A673 (cell line): ENCODE measurements at regions not wholly inside any gene's neighbourhood (a gene's known extent, or its start where the extent isn't known, plus 50 kb on each side); places are given as distances from the start of the nearest gene placed in this dataset.

Source experiments
- BruUV-seq: library from RNA; stranded (reverse); fragments of 400-500 nt; replicated peaks from 2 replicates; lab custom pipeline; 2021; lab: Mats Ljungman, UMichigan
- CTCF ChIA-PET: fragments of 300-600 bp; sonication (Branson Sonifier 250); formaldehyde crosslinking; loops from one replicate; lab custom pipeline; 2022; ENCODE audit warnings: antibody characterized with exemption; lab: Charles Lee
- POLR2A ChIA-PET: fragments of 300-600 bp; sonication (Branson Sonifier 250); formaldehyde crosslinking; loops from one replicate; lab custom pipeline; 2022; ENCODE audit warnings: antibody characterized with exemption; ENCODE audit not compliant: low non-redundant PET; lab: Charles Lee
- DNase-seq: peaks from one replicate; pipeline ENCODE4 v3.0.0-alpha.2; 2015; ENCODE audit warnings: low spot score
- H3K27ac ChIP-seq: fragments of 200-600 bp; sonication (generic); 2 replicates; pipeline ENCODE4 v1.5.1; 2016; ENCODE audit warnings: mixed run types, low read depth, mild to moderate bottlenecking, mixed read lengths, antibody characterized with exemption, low read length; ENCODE audit not compliant: poor library complexity, severe bottlenecking
- H3K27me3 ChIP-seq: fragments of 200-600 bp; sonication (generic); replicated peaks from 2 replicates; pipeline ENCODE4 v1.6.1; 2017; ENCODE audit warnings: mixed run types, low read depth, mild to moderate bottlenecking, mixed read lengths, antibody characterized with exemption, low read length; ENCODE audit not compliant: insufficient read depth, poor library complexity
- H3K36me3 ChIP-seq: fragments of 200-600 bp; sonication (generic); 2 replicates; pipeline ENCODE4 v1.6.1; 2016; ENCODE audit warnings: mixed run types, mild to moderate bottlenecking, mixed read lengths, antibody characterized with exemption, low read length; ENCODE audit not compliant: insufficient read depth, poor library complexity, severe bottlenecking
- H3K4me1 ChIP-seq: fragments of 200-600 bp; sonication (generic); 2 replicates; pipeline ENCODE4 v1.6.1; 2017; ENCODE audit warnings: mixed run types, mild to moderate bottlenecking, mixed read lengths, antibody characterized with exemption, low read length; ENCODE audit not compliant: insufficient read depth, poor library complexity, severe bottlenecking
- H3K4me3 ChIP-seq: fragments of 200-600 bp; sonication (generic); 2 replicates; pipeline ENCODE4 v1.5.1; 2016; ENCODE audit warnings: low read depth, mixed run types, mild to moderate bottlenecking, mixed read lengths, low read length; ENCODE audit not compliant: poor library complexity, severe bottlenecking
- H3K9me3 ChIP-seq: fragments of 200-600 bp; sonication (generic); 2 replicates; pipeline ENCODE4 v1.6.1; 2016; ENCODE audit warnings: mixed run types, low read depth, mild to moderate bottlenecking, mixed read lengths, antibody characterized with exemption, low read length; ENCODE audit not compliant: poor library complexity, severe bottlenecking
- CTCF ChIP-seq: fragments of 300-800, 200-600 bp; sonication (generic); conservative IDR thresholded peaks from 2 replicates; pipeline ENCODE4 v1.5.1; 2017; ENCODE audit warnings: low read depth, mild to moderate bottlenecking, antibody characterized with exemption, low read length, moderate library complexity, mixed read lengths
- EZH2 ChIP-seq: fragments of 200-600 bp; sonication (generic); IDR thresholded peaks from 2 replicates; pipeline ENCODE4 v1.6.1; 2017; ENCODE audit warnings: borderline replicate concordance, low read depth, mild to moderate bottlenecking, mixed read lengths, antibody characterized with exemption, low read length; ENCODE audit not compliant: poor library complexity, severe bottlenecking
- intact Hi-C: fragments of 100-400 bp; cut with micrococcal nuclease; formaldehyde crosslinking; loops from one replicate; pipeline ENCODE4 v1.10.0; 2022; ENCODE audit not compliant: unreplicated experiment

GRCh38 chr3:13966302-13966701 lies 86.4 kb upstream of the WNT7A start:
- CTCF ChIA-PET = no interaction called here
- Histone ChIP-seq H3K4me1 (no peaks in the 10 kb centered on the region), H3K27me3 (no peaks in the 10 kb centered on the region), H3K9me3 (no peaks in the 10 kb centered on the region), H3K27ac (no peak overlapping the region), H3K36me3 (no peaks in the 10 kb centered on the region), H3K4me3 (no peak overlapping the region)
- TF ChIP-seq CTCF (no peak), EZH2 (no peak)
- DNase-seq = no peak
- no TSS peak for BruUV-seq
- POLR2A ChIA-PET = no interaction called here
- intact Hi-C loops = no loop called here

- H3K27ac ChIP-seq = no peak overlapping the region
- BruUV-seq = no TSS peak
- ChIA-PET CTCF (no interaction called here), POLR2A (no interaction called here)
- no peaks in the 10 kb centered on the region for H3K27me3 ChIP-seq
- no peaks in the 10 kb centered on the region for H3K36me3 ChIP-seq
- H3K4me3 ChIP-seq = no peak overlapping the region
- TF ChIP-seq CTCF (no peak), EZH2 (no peak)
- intact Hi-C loops = no loop called here
- DNase-seq = no peak
- H3K4me1 ChIP-seq = no peaks in the 10 kb centered on the region
- H3K9me3 ChIP-seq = no peaks in the 10 kb centered on the region
These were observed 83.4 kb upstream of the WNT7A start for GRCh38 chr3:13963137-13963886.

- Histone ChIP-seq H3K27ac (no peak overlapping the region), H3K4me1 (peaks cover 3% of the 10 kb centered on the region), H3K9me3 (no peaks in the 10 kb centered on the region), H3K36me3 (no peaks in the 10 kb centered on the region), H3K4me3 (no peak overlapping the region), H3K27me3 (no peaks in the 10 kb centered on the region)
- no peak for TF ChIP-seq CTCF
- intact Hi-C loops = no loop called here
- POLR2A ChIA-PET = no interaction called here
- BruUV-seq = no TSS peak
- DNase-seq = no peak
- CTCF ChIA-PET = no interaction called here
These were observed 75.0 kb upstream of the WNT7A start for GRCh38 chr3:13954741-13955483.
